Fibroblast of skin of abdomen (primary cell): ENCODE measurements at regions not wholly inside any gene's neighbourhood (a gene's known extent, or its start where the extent isn't known, plus 50 kb on each side); places are given as distances from the start of the nearest gene placed in this dataset.

ENCODE experiments used
- DNase-seq: peaks from one replicate; pipeline ENCODE4 v3.0.0-alpha.2; 2013

DNA sequence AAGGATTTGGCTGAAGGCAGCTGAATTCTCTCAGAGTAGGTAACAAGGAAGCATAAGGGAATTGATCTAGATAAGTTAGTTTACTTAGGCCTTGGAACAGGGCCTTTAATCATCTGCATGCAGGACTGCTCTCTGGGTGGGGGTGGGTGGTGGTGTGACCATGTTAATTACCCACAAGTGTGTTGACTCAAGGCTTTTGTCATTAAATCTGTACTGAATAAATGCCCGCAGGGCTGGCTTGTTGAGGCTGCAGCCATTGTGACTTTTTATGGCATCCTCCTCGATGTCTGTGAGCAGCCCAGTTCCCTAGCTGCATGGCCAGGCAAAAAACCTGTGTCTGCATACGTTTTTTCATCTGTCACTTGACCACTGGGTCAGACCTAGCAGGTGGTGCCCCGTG is 63.5 kb upstream of the ASCC3 start:
- no peak for DNase-seq

DNA sequence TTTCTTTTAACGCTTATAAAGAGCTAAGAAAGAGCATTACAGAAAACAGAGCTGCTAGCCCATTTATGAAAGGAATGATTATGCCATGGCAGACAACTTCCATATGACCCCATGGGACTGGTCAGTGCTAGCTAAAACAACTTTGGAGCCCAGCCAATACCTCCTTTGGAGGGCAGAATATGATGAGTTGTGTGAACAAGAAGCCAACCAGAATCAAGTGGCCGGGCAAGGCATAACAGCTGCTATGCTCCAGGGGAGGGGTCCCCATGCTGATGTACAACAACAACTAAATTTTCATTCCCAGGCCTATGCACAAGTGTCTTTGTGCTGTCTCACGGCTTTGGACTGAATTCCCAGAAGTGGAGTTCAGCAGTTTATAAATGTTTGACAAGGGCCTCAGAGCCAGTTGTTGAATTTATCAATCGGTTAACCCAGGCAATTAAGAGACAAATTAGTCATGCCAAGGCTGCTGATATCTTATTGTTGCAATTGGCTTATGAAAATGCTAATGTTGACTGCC is 65.0 kb upstream of the ASCC3 start:
- DNase-seq, result no peak

DNA sequence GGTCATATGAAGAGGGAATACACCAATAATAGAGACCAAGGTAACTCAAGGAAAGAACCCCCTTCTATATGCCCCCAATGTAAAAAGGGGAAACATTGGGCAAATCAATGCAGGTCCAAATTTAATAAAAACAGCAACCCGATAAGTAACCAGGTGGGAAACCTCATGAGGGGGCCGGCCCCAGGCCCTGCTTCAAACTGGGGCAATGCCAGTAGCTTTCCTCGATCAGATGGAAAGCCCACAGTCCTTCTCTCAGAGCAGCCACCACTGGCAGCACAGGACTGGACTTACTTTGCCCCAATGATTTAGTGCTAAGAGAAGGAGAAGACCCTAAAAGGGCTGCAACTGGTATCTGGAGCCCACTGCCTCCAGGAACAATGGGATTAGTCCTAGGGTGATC is 65.6 kb upstream of the ASCC3 start:
- DNase-seq, result no peak

DNA sequence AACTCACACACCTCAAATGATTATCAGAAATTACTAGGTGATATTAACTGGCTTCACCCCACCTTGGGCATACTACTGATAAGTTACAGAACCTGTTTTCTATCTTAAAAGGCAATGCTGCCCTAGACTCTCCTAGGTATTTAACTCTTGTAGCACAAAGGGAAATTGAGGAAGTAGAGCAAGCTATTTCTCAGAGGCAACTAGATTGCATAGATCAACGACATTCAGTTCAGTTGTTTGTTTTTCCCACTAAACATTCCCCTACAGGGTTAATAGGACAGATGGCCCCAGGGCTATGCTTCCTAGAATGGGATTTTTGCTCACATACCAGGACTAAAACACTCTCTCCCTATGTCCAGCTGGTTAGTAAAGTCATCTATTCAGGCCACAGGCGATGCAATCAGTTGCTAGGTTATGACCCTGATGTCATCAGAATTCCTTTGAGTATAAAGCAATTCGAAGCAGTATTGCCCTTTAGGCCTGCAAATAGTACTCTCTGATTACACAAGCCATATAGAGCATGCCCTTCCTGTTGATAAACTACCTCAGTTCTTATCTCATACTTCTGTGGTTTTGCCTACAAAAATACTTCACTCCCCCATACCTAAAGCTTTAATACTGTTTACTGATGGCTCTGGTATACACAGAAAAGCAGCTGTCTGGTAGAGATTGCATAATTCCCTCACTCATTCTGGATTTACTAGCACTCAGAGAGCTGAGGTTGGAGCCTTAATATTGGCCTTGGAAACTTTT is 67.4 kb upstream of the ASCC3 start:
- DNase-seq, result no peak

DNA sequence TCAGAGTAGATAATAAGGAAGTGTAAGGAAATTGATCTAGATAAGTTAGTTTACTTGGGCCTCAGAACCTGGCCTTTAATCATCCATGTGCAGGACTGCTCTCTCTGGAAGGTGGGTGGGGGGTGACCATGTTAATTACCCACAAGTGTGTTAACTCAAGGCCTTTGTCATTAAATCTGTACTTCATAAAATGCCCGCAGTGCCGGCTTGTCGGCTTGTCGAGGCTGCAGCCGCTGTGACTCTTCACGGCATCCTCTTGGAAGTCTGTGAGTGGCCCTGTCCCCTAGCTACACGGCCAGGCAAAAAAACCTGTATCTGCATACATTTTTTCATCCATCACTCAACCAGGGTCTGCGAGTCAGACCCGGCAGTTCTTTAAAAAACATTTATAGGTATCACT is 70.9 kb upstream of the ASCC3 start:
- no peak for DNase-seq

DNA sequence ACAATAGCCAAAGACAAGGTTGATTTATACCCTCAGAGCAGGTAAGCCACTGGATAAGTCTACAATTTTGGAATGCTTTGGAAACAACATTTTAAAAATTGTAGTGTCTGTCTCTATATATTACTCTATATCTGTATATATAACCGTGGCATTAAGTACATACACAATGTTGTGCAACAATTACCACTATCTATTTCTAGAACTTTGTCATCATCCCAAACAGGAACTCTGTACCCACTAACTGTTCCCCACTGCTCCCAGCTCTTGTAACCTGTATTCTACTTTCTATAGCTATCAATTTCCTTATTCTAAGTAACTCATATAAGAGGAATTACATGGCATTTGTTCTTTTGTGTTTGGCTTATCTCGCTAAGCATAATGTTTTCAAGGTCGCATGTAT is 78.2 kb upstream of the ASCC3 start:
- no peak for DNase-seq

DNA sequence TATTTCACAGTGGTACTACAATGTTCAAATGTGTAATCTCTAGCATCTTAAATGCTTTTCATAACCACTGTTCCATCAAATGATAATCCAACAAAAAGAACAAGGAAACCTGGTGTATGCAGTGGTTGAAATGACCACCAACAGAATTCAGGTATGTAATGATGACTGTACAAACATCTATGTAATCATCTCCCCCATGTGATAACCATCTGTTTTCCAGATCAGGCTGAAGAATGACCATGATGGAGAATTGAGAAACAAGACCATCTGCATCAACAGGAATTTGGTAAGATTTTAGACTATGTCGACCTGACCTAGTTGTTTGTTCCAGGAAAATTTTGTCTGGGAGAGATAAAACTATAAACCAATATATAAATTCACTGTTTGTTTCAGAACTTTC is 81.3 kb upstream of the ASCC3 start:
- DNase-seq, result no peak

DNA sequence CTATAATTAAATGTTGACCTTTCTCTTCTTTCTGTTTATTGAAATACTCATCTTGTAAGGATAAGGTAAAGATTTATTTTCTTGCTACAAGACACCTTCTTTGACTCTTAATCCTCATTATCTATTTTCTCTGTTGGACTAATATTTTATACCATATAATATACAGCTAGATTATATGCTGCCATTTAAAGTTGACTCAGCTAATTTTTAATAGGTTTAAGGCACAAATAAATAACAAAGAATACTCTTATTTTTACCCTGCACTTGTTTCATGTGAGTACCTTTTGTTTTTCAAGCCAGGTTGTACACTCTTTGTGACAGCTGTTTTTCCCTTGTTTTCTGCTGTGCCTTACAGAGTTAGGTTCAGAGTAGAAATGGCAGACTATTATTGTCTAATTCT is 83.9 kb upstream of the ASCC3 start:
- DNase-seq, result no peak

DNA sequence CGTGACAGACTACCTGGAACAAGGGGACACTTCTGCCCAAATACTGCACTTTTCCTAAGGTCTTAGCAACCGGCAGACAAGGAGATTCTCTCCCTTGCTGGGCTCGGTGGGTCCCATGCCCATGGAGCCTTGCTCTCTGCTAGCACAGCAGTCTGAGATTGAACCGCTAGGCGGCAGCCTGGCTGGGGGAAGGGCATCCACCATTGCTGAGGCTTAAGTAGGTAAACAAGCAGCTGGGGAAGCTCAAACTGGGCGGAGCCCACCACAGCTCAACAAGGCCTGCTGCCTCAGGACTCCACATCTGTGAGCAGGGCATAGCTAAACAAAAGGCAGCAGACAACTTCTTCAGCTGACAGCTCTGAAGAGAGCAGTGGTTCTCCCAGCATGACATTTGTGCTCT is 87.8 kb upstream of the ASCC3 start:
- DNase-seq, result no peak

DNA sequence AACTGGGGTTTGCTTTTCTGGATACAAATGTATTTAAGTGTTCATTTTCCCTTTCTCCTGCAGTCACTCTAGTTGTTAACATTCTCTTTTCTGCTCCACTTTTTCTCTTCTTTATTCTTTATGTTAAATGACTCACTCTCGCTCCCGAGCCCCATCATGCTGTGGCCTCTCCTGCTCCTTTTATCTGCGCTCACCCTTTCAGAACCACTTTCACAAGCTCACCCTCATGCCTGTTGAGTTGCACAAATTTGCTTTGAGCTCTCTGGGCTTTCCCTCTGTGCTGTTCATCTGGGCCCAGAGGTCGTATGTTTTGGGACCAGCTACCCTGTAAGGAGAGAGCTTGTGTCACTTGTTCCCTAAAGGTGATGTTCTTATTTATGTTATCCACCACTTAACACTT is 98.1 kb upstream of the ASCC3 start:
- DNase-seq, result no peak

DNA sequence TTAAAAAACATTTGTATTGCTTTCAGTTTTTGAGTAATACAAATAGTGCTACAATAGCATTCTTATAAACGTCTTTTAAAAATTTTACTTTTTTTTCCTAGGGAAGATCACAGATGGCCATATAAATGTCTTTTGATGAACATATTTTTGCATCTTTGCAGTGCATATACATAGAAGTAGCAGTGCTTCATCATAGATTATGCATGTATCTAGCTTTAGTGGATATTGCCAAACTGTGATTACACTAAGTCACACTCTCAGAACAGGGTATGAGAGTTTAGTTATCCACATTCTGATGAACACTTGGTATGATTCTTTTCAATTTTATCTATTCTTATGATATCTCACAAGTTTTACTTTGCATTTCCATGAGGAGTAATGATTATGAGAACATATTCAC is 99.8 kb upstream of the ASCC3 start:
- DNase-seq, result no peak

DNA sequence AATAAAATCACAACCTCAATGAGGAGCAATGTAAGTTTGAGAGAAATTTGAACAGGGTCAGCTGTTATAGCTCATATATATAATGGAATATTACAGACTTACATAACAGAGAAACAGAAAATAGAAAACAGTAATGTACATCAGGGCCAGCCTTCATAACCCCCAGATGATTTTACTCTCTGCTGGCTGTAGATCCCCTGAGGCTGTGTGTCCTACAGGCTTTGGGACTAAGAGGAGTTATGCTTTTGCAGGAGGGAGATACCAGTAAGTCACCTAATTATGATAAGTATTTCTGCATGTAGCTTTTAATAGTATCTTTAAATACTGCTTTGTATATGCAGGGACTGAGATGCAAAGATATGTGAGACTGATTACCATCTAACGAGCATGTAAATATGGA is 105.8 kb upstream of the ASCC3 start:
- no peak for DNase-seq

DNA sequence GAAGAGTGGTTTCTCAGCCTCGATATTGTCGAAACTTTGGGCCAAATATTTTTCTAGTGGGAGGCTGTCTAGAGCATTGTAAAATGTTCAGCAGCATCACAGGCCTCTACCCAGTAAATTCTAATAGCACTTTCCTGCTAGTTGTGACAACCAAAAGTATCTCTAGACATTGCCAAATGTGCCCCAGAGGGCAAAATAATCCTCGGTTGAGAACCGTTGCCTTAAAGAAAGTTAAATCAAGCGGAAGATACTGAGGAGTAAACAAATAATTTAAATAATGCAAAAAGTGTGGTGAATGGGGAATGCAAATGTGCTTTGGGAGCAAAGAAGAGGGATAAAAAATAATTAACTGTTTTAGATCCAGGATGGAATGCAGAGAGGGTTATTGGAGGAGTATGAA is 106.4 kb upstream of the ASCC3 start:
- no peak for DNase-seq

DNA sequence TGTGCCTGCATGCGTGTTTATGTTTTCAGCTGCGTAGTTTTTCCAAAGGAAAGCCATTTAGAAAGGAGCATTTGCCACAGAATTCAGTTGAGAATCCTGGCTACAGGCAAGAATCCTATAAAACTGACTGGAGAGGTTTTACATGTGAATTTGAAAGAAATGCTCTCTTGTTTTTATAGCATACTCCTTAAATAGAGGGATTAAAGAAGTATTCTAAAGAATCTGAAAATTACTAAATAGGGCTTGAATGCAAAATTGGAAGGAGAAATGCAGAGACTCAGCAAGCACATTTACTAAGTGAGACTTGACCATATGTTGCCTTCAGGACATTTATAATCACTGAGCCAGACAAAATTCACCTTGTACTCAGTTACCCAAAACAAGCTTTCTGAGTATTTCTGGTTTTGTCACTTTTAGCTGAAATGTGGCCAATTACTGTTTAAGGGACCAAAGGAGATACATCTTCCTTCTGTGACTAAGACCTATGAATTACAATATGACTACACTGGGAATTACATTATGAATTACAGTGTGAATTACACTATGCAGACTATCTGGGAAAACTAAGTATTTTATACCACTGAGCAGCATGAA is 107.4 kb upstream of the ASCC3 start:
- DNase-seq, result no peak

DNA sequence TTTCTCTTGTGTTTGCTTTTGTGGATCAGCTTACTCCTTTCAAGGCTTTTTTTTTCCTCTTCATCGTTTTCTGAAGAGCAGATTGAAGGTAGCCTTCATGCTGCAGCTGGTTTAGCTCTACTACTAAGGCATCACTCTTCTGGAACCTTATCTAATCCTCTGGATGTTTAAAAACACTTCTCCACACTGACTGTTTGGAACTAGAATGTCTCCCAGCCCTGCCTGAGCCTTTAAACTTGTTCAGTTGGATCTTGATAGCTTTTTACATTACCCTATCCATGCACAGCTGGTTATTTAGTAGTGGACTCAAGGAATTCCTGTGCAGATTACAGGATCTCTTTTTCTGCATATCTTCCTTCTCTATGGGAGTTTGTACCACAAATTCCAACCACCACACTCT is 108.9 kb upstream of the ASCC3 start:
- DNase-seq, result no peak

DNA sequence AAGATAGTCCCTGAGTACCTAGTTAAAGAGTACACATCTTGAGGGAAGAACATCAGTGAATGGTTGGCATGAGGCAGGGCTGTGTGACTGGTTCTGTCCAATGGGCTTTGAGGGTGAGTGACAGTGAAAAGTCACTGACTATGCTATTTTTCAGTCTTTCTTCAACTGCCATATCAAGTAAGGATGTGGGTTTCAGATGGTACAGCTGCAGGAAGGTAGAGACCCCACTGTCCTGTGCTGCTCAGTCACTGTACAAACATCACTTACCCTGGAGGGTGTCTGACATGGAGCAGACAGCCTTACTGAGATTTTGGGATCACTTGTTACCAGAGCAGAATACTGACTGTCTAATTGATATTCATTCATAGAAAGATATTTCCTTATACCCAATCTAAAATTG is 115.3 kb upstream of the ASCC3 start:
- no peak for DNase-seq

DNA sequence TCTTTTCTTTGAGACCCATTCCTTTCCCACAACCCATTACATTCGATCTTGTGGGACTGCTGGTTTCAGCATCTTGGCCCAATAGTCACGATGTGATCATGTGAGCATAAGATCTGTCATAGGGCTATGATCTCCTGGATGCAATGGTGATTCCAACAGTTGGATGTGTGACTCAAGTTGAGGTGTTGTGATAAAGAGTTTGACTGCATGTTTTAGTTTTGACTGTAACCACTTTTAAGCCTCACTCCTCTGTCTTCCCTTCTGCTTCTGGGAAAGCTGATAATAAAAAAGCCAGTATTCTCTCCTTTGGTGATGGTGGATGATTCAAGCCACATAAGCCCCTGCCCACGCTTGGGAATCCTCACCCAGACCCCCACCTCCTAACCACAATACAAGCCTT is 117.0 kb upstream of the ASCC3 start:
- peak; percentile 21 for DNase-seq

DNA sequence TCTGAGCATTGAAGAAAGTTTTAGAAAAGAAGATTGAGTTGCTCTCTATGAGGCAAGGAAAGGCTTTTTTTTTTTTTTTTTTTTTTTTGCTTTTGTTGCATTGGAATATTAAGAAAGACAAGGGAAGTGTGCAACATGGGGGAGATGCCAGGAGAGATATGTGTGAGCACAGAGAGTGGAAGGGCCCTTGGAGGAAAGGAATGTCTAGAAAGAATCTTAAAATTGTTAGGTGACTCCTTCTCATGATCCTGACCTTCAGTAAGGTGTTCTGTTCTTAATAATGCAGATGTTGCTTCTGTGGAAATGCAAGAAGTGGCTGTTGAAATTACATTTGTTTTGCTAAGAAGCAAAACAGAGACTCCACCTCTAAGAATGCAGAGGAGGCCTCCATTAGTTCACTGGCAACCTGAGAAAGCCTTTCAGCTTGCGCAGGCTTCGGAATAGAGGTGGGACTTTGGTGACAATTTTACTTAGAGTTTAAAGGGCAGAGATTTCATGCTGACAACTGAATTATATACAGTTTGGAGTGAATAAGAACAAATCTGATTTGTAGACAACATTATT is 118.0 kb upstream of the ASCC3 start:
- DNase-seq, result no peak

DNA sequence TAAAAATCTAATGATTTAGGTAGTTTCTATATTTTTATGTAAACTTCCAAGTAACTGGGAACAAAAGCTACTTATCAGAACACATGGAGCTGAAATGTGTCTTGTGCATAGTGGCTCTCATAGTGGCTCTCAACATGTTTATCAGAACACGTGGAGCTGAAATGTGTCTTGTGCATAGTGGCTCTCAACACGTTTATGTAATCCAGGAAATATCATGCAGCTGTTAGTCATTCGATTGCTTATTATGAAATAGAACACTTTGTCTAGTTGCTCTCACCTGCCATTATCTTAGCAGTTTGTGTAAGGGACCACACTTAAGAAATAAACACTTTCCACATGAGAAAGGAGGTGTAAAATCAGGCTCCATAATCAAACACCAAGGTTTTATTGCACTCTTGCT is 119.2 kb upstream of the ASCC3 start:
- no peak for DNase-seq

DNA sequence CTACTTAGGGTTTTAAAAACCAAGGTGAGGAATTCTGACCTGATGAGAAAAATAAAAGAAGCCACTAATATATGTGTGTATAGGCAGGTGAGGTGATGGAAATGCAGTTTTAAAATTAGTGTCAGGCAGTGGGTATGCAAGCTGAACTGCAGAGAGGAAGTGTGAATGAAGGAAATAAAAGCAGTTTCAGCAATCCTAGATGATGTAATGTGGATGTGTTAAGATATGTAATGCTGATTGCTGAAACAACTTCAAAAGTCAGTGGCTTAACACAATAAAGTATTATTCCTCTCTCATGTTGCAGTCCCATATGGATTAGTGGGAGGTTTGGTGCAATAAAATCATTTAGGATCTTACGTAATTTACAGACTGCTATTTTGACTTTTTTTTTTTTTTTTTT is 119.9 kb upstream of the ASCC3 start:
- no peak for DNase-seq

DNA sequence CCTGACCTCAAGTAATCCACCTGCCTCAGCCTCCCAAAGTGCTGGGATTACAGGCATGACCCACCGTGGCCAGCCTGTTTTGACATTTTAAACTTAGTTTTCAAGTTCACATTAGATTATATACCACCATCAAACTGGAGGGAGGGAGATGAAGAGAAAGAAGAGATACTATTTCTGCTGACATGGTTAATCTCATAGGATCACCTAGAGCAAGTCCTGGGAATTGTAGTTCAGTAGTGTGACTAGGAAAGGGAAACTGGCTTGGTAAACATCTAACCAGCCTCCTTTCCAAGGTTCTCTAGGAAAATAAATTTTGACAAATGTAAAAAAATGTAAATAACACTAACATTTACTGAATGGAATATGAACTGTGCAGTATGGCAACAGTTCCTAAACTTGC is 120.5 kb upstream of the ASCC3 start:
- DNase-seq, result no peak

DNA sequence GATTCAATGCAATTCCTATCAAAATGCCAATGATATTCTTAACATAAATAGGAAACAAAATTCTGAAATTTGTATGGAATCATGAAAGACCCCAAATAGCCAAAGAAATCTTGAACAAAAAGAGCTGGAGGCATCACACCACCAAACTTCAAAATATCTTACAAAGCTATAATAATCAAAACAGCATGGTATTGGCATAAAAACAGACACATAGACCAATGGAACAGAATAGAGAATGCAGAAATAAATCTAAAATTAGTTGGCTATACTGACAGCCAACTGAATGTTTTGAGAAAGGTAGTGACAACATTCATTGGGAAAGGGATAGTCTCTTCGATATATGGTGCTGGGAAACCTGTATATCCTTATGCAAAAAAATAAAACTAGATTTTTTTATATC is 121.9 kb upstream of the ASCC3 start:
- no peak for DNase-seq

DNA sequence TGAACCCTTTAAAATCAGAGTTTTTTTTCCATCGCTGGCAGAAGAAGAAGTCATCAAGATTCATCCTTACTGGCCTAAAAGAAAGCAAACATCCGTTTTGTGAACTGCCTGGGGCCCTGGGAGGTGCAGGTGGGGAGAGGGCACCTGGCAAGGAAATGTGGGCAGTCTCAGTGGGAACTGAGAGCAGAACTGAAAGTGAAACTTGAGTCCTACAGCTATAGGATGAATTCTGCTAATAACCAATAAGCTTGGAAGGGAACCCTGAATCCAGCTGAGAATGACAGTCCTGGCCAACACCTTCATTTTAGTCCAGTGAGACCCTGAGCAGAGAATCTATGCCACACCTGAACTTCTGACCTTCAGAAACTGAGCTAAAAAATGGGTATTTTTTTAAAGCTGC is 130.1 kb upstream of the ASCC3 start:
- no peak for DNase-seq

DNA sequence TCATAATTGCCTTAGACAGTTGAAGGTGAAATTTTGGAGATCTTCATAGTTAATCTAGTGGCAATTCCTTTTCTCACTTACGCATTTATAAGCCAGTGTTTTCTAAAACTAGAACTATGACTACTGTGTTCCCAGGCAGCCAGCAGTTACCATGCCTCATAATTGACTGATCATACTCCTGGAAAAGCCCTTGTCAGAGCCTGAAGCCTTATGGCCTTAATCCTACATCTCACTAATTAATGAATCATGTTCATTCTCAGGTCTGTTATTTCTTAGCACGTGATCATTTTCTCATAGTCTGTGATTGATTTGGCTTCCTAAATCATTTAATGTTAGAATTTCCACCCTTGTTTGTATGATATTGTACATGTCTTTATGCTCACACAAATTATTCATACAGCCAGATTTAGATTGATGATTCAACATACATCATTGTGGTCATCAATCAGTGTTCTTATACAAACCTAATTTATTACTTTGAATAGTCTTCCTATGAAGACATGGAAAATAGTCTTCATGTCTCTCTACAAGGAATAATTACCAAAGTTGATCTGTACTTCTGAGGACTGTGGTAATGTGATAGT is 132.6 kb upstream of the ASCC3 start:
- no peak for DNase-seq
